RWPE2 (cell line): ENCODE measurements at regions not wholly inside any gene's neighbourhood (a gene's known extent, or its start where the extent isn't known, plus 50 kb on each side); places are given as distances from the start of the nearest gene placed in this dataset.
"Not testable (repeated sequence)": the region's sequence is repeated elsewhere in the genome, so short reads cannot be mapped to it uniquely, and the experiment has no call there.

Source experiments
- ATAC-seq: fragments of 200-7000 bp; cut with Tn5 transposase; 3 replicates; pipeline ENCODE4 v1.9.1; 2021; ENCODE audit warnings: low read depth
- DNase-seq: peaks from one replicate; pipeline ENCODE4 v3.0.0-alpha.2; 2020; ENCODE audit warnings: low spot score
- H3K27ac ChIP-seq: fragments of 450-650 bp; 2 replicates; pipeline ENCODE4 v1.5.1; 2017; ENCODE audit warnings: mild to moderate bottlenecking; ENCODE audit not compliant: poor library complexity, severe bottlenecking
- H3K27me3 ChIP-seq: fragments of 250-450 bp; sonication (Bioruptor Pico); 2 replicates; pipeline ENCODE4 v1.5.1; 2021; ENCODE audit warnings: mild to moderate bottlenecking, moderate library complexity; ENCODE audit not compliant: insufficient read depth, poor library complexity, severe bottlenecking
- H3K36me3 ChIP-seq: fragments of 250-450 bp; sonication (Bioruptor Pico); 2 replicates; pipeline ENCODE4 v1.5.1; 2020; ENCODE audit warnings: low read depth, mild to moderate bottlenecking, moderate library complexity
- H3K4me1 ChIP-seq: fragments of 250-450 bp; sonication (Bioruptor Pico); 2 replicates; pipeline ENCODE4 v1.5.1; 2021; ENCODE audit warnings: mild to moderate bottlenecking, moderate library complexity; ENCODE audit not compliant: insufficient read depth, poor library complexity, severe bottlenecking
- H3K4me3 ChIP-seq: fragments of 250-450 bp; sonication (Bioruptor Pico); 2 replicates; pipeline ENCODE4 v1.5.1; 2021; ENCODE audit warnings: mild to moderate bottlenecking, moderate library complexity; ENCODE audit not compliant: severe bottlenecking
- H3K9me3 ChIP-seq: fragments of 250-450 bp; sonication (Bioruptor Pico); 2 replicates; pipeline ENCODE4 v1.5.1; 2021; ENCODE audit warnings: mild to moderate bottlenecking, moderate library complexity; ENCODE audit not compliant: severe bottlenecking
- TF ChIP-seq, protein P1 (sequence below): fragments of 450-650 bp; IDR thresholded peaks from one replicate; pipeline ENCODE4 v1.5.1; 2017; ENCODE audit warnings: mild to moderate bottlenecking, moderate library complexity; ENCODE audit not compliant: poor library complexity, severe bottlenecking

DNA sequence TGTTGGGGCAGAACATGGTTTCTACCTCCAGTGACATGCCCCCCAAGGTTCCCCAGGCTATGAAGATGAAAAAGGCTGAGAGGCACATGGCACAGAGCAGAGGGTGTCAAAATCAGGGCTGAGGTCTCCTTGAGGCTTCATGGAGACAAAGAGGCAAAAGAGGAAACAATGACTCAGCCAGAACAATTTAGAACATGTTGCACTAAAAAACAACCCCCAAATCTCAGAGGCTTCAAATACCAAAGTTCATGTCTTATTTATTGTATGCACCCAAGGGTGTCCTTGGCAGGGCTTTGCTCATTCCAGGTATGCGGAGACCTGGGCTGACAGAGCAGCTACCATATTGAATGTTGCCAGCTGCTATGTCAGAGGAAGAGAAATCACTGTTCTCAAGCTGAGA is 964.1 kb downstream of the GRID1 start:
- no peaks in the 10 kb centered on the region for H3K36me3 ChIP-seq
- no peak overlapping the region for H3K4me3 ChIP-seq
- no peak for ATAC-seq
- no peaks in the 10 kb centered on the region for H3K9me3 ChIP-seq
- TF ChIP-seq, protein P1, sequence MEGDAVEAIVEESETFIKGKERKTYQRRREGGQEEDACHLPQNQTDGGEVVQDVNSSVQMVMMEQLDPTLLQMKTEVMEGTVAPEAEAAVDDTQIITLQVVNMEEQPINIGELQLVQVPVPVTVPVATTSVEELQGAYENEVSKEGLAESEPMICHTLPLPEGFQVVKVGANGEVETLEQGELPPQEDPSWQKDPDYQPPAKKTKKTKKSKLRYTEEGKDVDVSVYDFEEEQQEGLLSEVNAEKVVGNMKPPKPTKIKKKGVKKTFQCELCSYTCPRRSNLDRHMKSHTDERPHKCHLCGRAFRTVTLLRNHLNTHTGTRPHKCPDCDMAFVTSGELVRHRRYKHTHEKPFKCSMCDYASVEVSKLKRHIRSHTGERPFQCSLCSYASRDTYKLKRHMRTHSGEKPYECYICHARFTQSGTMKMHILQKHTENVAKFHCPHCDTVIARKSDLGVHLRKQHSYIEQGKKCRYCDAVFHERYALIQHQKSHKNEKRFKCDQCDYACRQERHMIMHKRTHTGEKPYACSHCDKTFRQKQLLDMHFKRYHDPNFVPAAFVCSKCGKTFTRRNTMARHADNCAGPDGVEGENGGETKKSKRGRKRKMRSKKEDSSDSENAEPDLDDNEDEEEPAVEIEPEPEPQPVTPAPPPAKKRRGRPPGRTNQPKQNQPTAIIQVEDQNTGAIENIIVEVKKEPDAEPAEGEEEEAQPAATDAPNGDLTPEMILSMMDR = no peak
- H3K4me1 ChIP-seq = no peaks in the 10 kb centered on the region
- DNase-seq = no peak
- H3K27ac ChIP-seq = no peak overlapping the region
- H3K27me3 ChIP-seq = no peaks in the 10 kb centered on the region

DNA sequence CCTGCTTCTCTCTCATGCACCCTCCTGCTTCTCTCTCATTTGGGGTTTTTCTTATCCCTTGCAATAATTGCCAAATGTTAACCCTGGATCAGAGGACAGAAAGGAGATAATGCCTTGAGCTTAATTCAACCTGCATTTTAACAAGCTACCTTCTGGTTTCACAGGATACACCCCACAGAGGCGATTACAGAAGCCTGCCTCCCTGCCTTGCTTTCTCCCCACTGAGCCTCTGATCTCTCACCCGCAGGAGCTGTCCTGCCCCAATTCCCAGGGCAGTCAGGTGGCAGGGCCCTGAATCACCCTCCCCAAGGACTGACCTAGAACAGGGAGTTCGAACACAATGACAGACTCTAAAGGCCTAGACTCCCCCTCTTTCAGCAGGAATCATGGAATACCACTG is 959.5 kb downstream of the GRID1 start:
- Histone ChIP-seq H3K4me1 (no peaks in the 10 kb centered on the region), H3K4me3 (no peak overlapping the region), H3K36me3 (no peaks in the 10 kb centered on the region), H3K9me3 (no peaks in the 10 kb centered on the region), H3K27me3 (no peaks in the 10 kb centered on the region), H3K27ac (no peak overlapping the region)
- ATAC-seq (no peak), DNase-seq (no peak)
- TF ChIP-seq, protein P1 = no peak

- TF ChIP-seq, protein P1 = no peak
These were observed 958.2 kb downstream of the GRID1 start for GRCh38 chr10:85408388-85408787.

GRCh38 chr10:85410586-85410985 is 956.0 kb downstream of the GRID1 start:
- H3K27ac ChIP-seq, H3K36me3 ChIP-seq, H3K27me3 ChIP-seq, DNase-seq, ATAC-seq, H3K4me3 ChIP-seq, H3K4me1 ChIP-seq, H3K9me3 ChIP-seq: not testable (repeated sequence)

More at GRCh38 chr10:85408388-85408787, 958.2 kb downstream of the GRID1 start:
- DNase-seq (no peak), ATAC-seq (no peak)
- Histone ChIP-seq H3K27ac (no peak overlapping the region), H3K4me1 (no peaks in the 10 kb centered on the region), H3K36me3 (no peaks in the 10 kb centered on the region), H3K27me3 (no peaks in the 10 kb centered on the region), H3K9me3 (no peaks in the 10 kb centered on the region), H3K4me3 (no peak overlapping the region)

DNA sequence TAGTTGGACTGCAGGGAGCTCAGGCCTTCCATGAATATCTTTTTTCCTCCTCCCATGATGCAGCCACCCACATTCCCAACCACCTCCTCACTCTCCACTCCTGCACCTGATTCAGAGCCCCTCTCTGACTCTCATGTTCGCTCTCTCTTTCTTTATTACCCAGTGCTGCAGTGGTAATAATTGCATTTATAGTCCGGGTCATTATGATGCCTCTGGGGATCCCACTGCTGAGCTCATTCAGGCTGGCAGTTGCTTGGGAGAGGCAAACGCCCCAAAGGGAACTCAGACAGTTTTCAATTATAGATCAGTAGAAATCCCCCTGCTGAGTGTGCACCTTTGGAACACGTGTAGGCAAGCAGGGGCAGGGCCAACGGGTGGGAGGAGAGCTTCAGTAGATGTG is 953.0 kb downstream of the GRID1 start:
- no peak overlapping the region for H3K4me3 ChIP-seq
- TF ChIP-seq, protein P1 = no peak
- ATAC-seq = no peak
- H3K9me3 ChIP-seq = no peaks in the 10 kb centered on the region
- DNase-seq = no peak
- H3K27me3 ChIP-seq = no peaks in the 10 kb centered on the region
- H3K27ac ChIP-seq = no peak overlapping the region
- no peaks in the 10 kb centered on the region for H3K36me3 ChIP-seq
- no peaks in the 10 kb centered on the region for H3K4me1 ChIP-seq
